ENCODE measurements at regions not wholly inside any gene's neighbourhood (a gene's known extent, or its start where the extent isn't known, plus 50 kb on each side); places are given as distances from the start of the nearest gene placed in this dataset.

DNA sequence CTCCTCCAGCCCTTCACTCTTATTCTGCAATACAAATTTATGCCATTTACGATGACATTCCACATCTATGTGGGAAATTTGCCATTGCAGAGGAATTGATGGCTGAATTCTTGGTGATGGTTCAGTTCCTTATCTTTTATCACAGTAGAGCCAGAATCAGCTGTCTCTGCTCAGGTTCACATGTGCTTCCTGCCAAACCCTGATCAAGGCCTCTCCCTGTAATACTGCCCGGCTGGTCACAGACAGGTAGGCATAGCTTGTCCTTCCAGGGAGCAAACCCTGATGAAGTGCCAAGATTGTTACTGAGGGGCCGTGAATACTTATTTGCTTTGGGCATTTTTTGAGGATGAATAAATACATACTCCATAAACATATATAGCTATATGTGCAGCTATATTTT lies 450.0 kb downstream of the NSUN3 start:
- TF ChIP-seq CTCF (IDR thresholded peaks at IDR 0.05) (no peak), POLR2A (IDR thresholded peaks at IDR 0.05) (no peak)
